ENCODE measurements at regions not wholly inside any gene's neighbourhood (a gene's known extent, or its start where the extent isn't known, plus 50 kb on each side); places are given as distances from the start of the nearest gene placed in this dataset.

DNA sequence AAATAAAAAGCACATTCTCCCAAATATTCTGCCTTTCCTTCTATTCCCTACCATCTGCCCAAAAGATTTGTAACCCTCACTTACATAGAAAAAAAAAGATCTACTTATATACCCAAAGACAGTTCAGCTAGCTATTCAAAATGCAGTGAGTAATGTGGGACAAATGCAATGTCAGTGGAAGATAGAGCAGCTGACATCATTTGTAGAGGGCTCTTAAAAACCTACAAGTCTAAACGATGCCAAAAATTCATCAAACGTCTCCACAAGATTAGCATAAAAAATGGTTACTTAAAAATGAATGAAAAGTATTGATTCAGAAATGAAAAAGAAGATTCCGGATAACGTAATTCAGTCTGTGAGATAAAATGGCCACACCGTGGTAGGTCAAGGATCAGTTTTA lies 96.5 kb downstream of the ASB9 start:
- no peak for TF ChIP-seq CTCF (IDR thresholded peaks at IDR 0.05)
- Mint-ChIP-seq H3K27ac (no peak overlapping the region), H3K4me1 (ENCODE audit: low read depth) (peaks cover 5% of the 10 kb centered on the region), H3K9me3 (no peaks in the 10 kb centered on the region), H3K4me3 (no peak overlapping the region), H3K27me3 (no peaks in the 10 kb centered on the region), H3K36me3 (ENCODE audit: low read depth) (no peaks in the 10 kb centered on the region)
- POLR2A ChIA-PET = no interaction called here
- Histone ChIP-seq H3K27ac (ENCODE audit: low read depth in 1 of 2, low read length in 2 of 2) (no peak overlapping the region), H3K4me3 (ENCODE audit: low read length) (no peak overlapping the region), H3K9me3 (ENCODE audit: control insufficient read depth in 1 of 2, insufficient read depth in 1 of 2, low read length in 2 of 2) (no peaks in the 10 kb centered on the region), H3K27me3 (ENCODE audit: control insufficient read depth in 1 of 2, insufficient read depth in 2 of 2, low read length in 2 of 2) (no peaks in the 10 kb centered on the region), H3K4me1 (ENCODE audit: insufficient read depth, low read length) (no peaks in the 10 kb centered on the region), H3K36me3 (ENCODE audit: insufficient read depth, low read length) (no peaks in the 10 kb centered on the region)
- CTCF ChIA-PET = interaction anchor here (0.9 kb wide), 1 partner anchor 9 kb away, joined by 3 read pairs; no protein-coding TSS in a partner anchor
- intact Hi-C loops (cut with DNase I, micrococcal nuclease) = no loop called here
- no peak for DNase-seq
- ATAC-seq (ENCODE audit: poor library complexity) = no peak

GRCh38 chrX:15170927-15171326 lies 99.0 kb downstream of the ASB9 start:
- Histone ChIP-seq H3K27ac (ENCODE audit: low read depth in 1 of 2, low read length in 2 of 2) (no peak overlapping the region), H3K27me3 (ENCODE audit: control insufficient read depth in 1 of 2, insufficient read depth in 2 of 2, low read length in 2 of 2) (no peaks in the 10 kb centered on the region), H3K4me3 (ENCODE audit: low read length) (no peak overlapping the region), H3K9me3 (ENCODE audit: control insufficient read depth in 1 of 2, insufficient read depth in 1 of 2, low read length in 2 of 2) (no peaks in the 10 kb centered on the region), H3K4me1 (ENCODE audit: insufficient read depth, low read length) (no peaks in the 10 kb centered on the region), H3K36me3 (ENCODE audit: insufficient read depth, low read length) (no peaks in the 10 kb centered on the region)
- Mint-ChIP-seq H3K4me3 (no peak overlapping the region), H3K36me3 (ENCODE audit: low read depth) (no peaks in the 10 kb centered on the region), H3K9me3 (no peaks in the 10 kb centered on the region), H3K27me3 (no peaks in the 10 kb centered on the region), H3K4me1 (ENCODE audit: low read depth) (peaks cover 5% of the 10 kb centered on the region), H3K27ac (no peak overlapping the region)
- no peak for DNase-seq
- CTCF ChIA-PET = no interaction called here
- POLR2A ChIA-PET = no interaction called here
- no peak for ATAC-seq (ENCODE audit: poor library complexity)
- intact Hi-C loops (cut with DNase I, micrococcal nuclease) = no loop called here
- TF ChIP-seq CTCF (IDR thresholded peaks at IDR 0.05) = no peak

DNA sequence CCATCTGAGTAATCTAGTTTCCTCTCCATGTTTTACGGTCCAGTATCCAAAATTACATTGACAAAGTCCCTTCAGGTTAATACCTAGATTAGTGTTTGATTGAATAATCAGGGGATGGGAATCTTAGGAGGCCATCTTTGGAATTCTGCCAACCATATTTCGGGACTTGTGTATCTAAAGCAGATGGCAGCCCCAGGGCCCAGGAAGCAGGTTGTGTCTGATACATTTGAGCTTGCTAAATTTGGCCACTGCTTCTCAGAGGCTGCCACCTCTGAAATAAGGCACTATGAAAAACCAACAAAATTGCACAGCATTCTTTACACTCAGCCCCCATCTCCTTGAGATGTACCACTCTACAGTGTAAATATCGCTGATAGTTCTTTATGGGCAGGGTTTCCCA lies 102.1 kb downstream of the ASB9 start:
- no peaks in the 10 kb centered on the region for H3K36me3 ChIP-seq (ENCODE audit: insufficient read depth, low read length)
- no peak for TF ChIP-seq CTCF (IDR thresholded peaks at IDR 0.05)
- POLR2A ChIA-PET = no interaction called here
- CTCF ChIA-PET = no interaction called here
- intact Hi-C loops (cut with DNase I, micrococcal nuclease) = no loop called here
- peaks cover 5% of the 10 kb centered on the region for H3K4me1 Mint-ChIP-seq (ENCODE audit: low read depth)
- H3K4me1 ChIP-seq (ENCODE audit: insufficient read depth, low read length) = no peaks in the 10 kb centered on the region
- no peak overlapping the region for H3K4me3 ChIP-seq (ENCODE audit: low read length)
- H3K36me3 Mint-ChIP-seq (ENCODE audit: low read depth) = no peaks in the 10 kb centered on the region
- no peak overlapping the region for H3K27ac ChIP-seq (ENCODE audit: low read depth in 1 of 2, low read length in 2 of 2)
- no peaks in the 10 kb centered on the region for H3K27me3 Mint-ChIP-seq
- DNase-seq = no peak
- H3K27ac Mint-ChIP-seq = no peak overlapping the region
- no peaks in the 10 kb centered on the region for H3K9me3 ChIP-seq (ENCODE audit: control insufficient read depth in 1 of 2, insufficient read depth in 1 of 2, low read length in 2 of 2)
- no peak overlapping the region for H3K4me3 Mint-ChIP-seq
- no peaks in the 10 kb centered on the region for H3K9me3 Mint-ChIP-seq
- no peak for ATAC-seq (ENCODE audit: poor library complexity)
- no peaks in the 10 kb centered on the region for H3K27me3 ChIP-seq (ENCODE audit: control insufficient read depth in 1 of 2, insufficient read depth in 2 of 2, low read length in 2 of 2)

Measured in CD4-positive, alpha-beta T cell (primary cell).